ENCODE measurements at regions not wholly inside any gene's neighbourhood (a gene's known extent, or its start where the extent isn't known, plus 50 kb on each side); places are given as distances from the start of the nearest gene placed in this dataset.

- TF ChIP-seq, protein P1, sequence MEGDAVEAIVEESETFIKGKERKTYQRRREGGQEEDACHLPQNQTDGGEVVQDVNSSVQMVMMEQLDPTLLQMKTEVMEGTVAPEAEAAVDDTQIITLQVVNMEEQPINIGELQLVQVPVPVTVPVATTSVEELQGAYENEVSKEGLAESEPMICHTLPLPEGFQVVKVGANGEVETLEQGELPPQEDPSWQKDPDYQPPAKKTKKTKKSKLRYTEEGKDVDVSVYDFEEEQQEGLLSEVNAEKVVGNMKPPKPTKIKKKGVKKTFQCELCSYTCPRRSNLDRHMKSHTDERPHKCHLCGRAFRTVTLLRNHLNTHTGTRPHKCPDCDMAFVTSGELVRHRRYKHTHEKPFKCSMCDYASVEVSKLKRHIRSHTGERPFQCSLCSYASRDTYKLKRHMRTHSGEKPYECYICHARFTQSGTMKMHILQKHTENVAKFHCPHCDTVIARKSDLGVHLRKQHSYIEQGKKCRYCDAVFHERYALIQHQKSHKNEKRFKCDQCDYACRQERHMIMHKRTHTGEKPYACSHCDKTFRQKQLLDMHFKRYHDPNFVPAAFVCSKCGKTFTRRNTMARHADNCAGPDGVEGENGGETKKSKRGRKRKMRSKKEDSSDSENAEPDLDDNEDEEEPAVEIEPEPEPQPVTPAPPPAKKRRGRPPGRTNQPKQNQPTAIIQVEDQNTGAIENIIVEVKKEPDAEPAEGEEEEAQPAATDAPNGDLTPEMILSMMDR (IDR thresholded peaks at IDR 0.05 in 4 of 5, conservative IDR thresholded peaks at IDR 0.05 in 1 of 5) = no peak
- no peak for TF ChIP-seq POLR2A (IDR thresholded peaks at IDR 0.05)
These were observed 294.0 kb downstream of the CLIC5 start for GRCh38 chr6:45721665-45722064.
